ENCODE measurements at regions not wholly inside any gene's neighbourhood (a gene's known extent, or its start where the extent isn't known, plus 50 kb on each side); places are given as distances from the start of the nearest gene placed in this dataset.
"Not testable (repeated sequence)": the region's sequence is repeated elsewhere in the genome, so short reads cannot be mapped to it uniquely, and the experiment has no call there.

GRCh38 chr16:87144232-87144631 lies 173.0 kb downstream of the C16orf95 start:
- no peak for DNase-seq

GRCh38 chr16:87145181-87146176 lies 171.7 kb downstream of the C16orf95 start:
- no peak for DNase-seq

- DNase-seq, result no peak
Measured at GRCh38 chr16:87146676-87147075, 170.5 kb downstream of the C16orf95 start.

GRCh38 chr16:87149051-87149450 lies 168.1 kb downstream of the C16orf95 start:
- no peak for DNase-seq

- DNase-seq, result no peak
Measured at GRCh38 chr16:87150262-87150661, 166.9 kb downstream of the C16orf95 start.

- no peak for DNase-seq
Measured at GRCh38 chr16:87150681-87151280, 166.4 kb downstream of the C16orf95 start.

- DNase-seq, result no peak
Measured at GRCh38 chr16:87152221-87152755, 164.9 kb downstream of the C16orf95 start.

GRCh38 chr16:87153326-87153725 lies 163.9 kb downstream of the C16orf95 start:
- no peak for DNase-seq

GRCh38 chr16:87155315-87155714 lies 161.9 kb downstream of the C16orf95 start:
- not testable (repeated sequence) for DNase-seq

- no peak for DNase-seq
Measured at GRCh38 chr16:87156195-87156594, 161.0 kb downstream of the C16orf95 start.

- DNase-seq, result no peak
Measured at GRCh38 chr16:87160234-87160636, 157.0 kb downstream of the C16orf95 start.

GRCh38 chr16:87160701-87161337 lies 156.4 kb downstream of the C16orf95 start:
- no peak for DNase-seq

GRCh38 chr16:87161410-87161809 lies 155.8 kb downstream of the C16orf95 start:
- not testable (repeated sequence) for DNase-seq

GRCh38 chr16:87161822-87162676 lies 155.1 kb downstream of the C16orf95 start:
- DNase-seq, result peak; percentile 31 to 34

- DNase-seq, result not testable (repeated sequence)
Measured at GRCh38 chr16:87162799-87163198, 154.4 kb downstream of the C16orf95 start.

- no peak for DNase-seq
Measured at GRCh38 chr16:87163637-87164036, 153.6 kb downstream of the C16orf95 start.

- no peak for DNase-seq
Measured at GRCh38 chr16:87165151-87165550, 152.0 kb downstream of the C16orf95 start.

- no peak for DNase-seq
Measured at GRCh38 chr16:87165885-87166284, 151.3 kb downstream of the C16orf95 start.

- no peak for DNase-seq
Measured at GRCh38 chr16:87166321-87166720, 150.9 kb downstream of the C16orf95 start.

GRCh38 chr16:87166934-87167333 lies 150.3 kb downstream of the C16orf95 start:
- DNase-seq, result no peak

- DNase-seq, result no peak
Measured at GRCh38 chr16:87169509-87169995, 147.6 kb downstream of the C16orf95 start.

- DNase-seq, result no peak
Measured at GRCh38 chr16:87170310-87170709, 146.9 kb downstream of the C16orf95 start.

All from activated T-cell treated with anti-CD3 and anti-CD28 coated beads, Interleukin-2, amount 50 U/mL, for 48 hours (primary cell).